ENCODE measurements at regions not wholly inside any gene's neighbourhood (a gene's known extent, or its start where the extent isn't known, plus 50 kb on each side); places are given as distances from the start of the nearest gene placed in this dataset.

DNA sequence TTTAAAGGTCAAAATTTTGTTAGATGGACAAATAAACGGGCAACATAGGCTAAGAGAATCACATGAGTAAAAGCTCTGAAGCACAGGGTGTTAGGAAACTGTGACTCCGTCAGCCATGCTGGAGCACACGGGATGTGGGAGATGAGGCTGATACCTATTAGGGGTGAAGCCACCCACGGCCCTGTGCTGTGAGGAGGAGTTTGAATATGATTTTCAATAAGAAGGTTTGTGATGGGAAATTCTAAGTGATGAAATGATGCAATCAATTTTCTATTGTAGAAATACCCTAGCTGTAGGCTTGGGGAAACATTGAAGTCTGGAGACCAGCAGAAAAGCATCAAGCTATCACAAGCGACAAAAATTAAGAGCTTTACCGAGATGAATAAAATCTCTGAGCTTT, 431.3 kb downstream of the CMPK2 start:
- CTCF ChIA-PET: no interaction called here
- intact Hi-C loops (cut with micrococcal nuclease): no loop called here
- POLR2A ChIA-PET: no interaction called here
- Mint-ChIP-seq H3K4me1 (no peaks in the 10 kb centered on the region), H3K4me3 (no peak overlapping the region), H3K36me3 (ENCODE audit: low read depth) (no peaks in the 10 kb centered on the region), H3K27ac (no peak overlapping the region), H3K9me3 (no peaks in the 10 kb centered on the region), H3K27me3 (no peaks in the 10 kb centered on the region)
- ATAC-seq (ENCODE audit: low read depth) (no peak), DNase-seq (no peak)
- TF ChIP-seq, protein P1, sequence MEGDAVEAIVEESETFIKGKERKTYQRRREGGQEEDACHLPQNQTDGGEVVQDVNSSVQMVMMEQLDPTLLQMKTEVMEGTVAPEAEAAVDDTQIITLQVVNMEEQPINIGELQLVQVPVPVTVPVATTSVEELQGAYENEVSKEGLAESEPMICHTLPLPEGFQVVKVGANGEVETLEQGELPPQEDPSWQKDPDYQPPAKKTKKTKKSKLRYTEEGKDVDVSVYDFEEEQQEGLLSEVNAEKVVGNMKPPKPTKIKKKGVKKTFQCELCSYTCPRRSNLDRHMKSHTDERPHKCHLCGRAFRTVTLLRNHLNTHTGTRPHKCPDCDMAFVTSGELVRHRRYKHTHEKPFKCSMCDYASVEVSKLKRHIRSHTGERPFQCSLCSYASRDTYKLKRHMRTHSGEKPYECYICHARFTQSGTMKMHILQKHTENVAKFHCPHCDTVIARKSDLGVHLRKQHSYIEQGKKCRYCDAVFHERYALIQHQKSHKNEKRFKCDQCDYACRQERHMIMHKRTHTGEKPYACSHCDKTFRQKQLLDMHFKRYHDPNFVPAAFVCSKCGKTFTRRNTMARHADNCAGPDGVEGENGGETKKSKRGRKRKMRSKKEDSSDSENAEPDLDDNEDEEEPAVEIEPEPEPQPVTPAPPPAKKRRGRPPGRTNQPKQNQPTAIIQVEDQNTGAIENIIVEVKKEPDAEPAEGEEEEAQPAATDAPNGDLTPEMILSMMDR (IDR thresholded peaks at IDR 0.05): no peak

- Mint-ChIP-seq H3K36me3 (ENCODE audit: low read depth) (no peaks in the 10 kb centered on the region), H3K4me1 (no peaks in the 10 kb centered on the region), H3K9me3 (no peaks in the 10 kb centered on the region), H3K4me3 (no peak overlapping the region), H3K27ac (no peak overlapping the region), H3K27me3 (no peaks in the 10 kb centered on the region)
- intact Hi-C loops (cut with micrococcal nuclease): no loop called here
- TF ChIP-seq, protein P1 (IDR thresholded peaks at IDR 0.05): no peak
- CTCF ChIA-PET: no interaction called here
- POLR2A ChIA-PET: no interaction called here
- ATAC-seq (ENCODE audit: low read depth): no peak
- no peak for DNase-seq
Measured at GRCh38 chr2:6441800-6442199, 423.9 kb downstream of the CMPK2 start.

DNA sequence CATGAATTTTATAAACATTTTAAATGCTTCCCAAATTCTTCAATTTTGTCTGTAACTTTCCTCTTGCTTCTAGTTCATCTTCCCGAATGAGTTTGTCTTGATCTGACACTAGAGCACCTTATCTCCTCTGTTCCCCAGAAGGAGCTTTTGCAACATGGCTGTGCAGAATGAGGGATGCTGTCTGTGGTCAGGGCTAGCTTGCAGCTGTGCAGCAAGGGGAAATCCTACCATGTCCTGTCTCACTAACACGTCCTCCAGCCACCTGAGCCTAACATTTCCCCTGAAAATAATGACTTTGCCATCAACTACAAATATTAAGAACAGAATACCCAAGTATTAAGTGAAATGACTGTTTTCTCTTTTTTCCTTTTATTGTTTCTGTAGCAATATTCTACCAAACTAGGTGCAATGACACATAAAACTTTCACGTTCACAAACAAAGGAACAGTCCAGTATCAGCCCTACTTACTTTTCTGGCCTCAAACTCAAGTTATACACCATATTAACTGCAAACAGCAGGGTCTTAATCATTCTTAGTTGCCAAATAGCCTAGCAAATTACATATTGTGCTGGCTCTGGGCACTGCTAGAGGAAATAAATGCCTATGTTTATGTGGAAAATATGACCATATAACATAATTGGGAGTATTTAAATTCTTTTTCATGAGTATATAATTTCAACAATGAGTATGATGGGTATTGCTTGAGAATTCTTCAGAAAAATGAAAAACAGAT, 423.3 kb downstream of the CMPK2 start:
- no peak for ATAC-seq (ENCODE audit: low read depth)
- Mint-ChIP-seq H3K27me3 (no peaks in the 10 kb centered on the region), H3K4me3 (no peak overlapping the region), H3K36me3 (ENCODE audit: low read depth) (no peaks in the 10 kb centered on the region), H3K9me3 (no peaks in the 10 kb centered on the region), H3K4me1 (no peaks in the 10 kb centered on the region), H3K27ac (no peak overlapping the region)
- CTCF ChIA-PET: no interaction called here
- POLR2A ChIA-PET: no interaction called here
- TF ChIP-seq, protein P1 (IDR thresholded peaks at IDR 0.05): no peak
- intact Hi-C loops (cut with micrococcal nuclease): no loop called here
- DNase-seq: no peak

DNA sequence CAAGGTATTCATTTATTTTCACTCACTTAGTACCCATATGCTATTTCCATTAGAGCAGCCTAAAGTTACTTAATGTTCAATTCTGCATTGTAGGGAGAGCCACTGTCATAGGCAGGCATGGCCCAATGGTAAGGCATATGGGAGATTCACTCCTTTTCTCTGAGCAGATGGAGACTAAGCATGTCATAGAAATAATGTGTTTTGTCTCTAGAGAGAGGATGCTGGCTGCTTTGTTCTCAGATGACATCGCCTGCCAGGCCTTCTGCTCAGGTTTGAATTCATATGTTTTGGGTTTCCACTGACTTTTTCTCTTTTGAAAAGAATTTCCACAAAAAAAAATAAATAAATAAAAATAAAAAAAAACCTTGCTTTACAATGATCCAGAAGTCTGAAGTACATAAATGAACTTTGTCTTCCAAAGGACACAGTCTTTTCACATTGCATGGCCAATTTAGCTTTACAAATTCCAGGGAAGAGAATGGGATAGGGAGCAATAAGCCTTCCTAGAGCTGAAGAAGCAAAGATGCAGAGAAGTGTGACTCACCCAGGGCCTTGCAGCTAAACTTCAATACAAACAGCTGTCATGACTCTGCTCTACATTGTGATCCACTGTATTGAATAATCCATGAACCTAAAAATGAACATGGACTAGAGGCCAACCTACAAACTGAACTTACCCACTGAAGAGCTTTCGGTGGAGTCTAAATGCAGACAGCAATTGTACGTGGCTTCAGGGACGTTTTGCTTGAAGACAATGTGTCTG, 422.5 kb downstream of the CMPK2 start:
- H3K27me3 Mint-ChIP-seq: no peaks in the 10 kb centered on the region
- ChIA-PET POLR2A (no interaction called here), CTCF (no interaction called here)
- TF ChIP-seq, protein P1 (IDR thresholded peaks at IDR 0.05): no peak
- H3K9me3 Mint-ChIP-seq: no peaks in the 10 kb centered on the region
- H3K4me3 Mint-ChIP-seq: no peak overlapping the region
- no peak overlapping the region for H3K27ac Mint-ChIP-seq
- DNase-seq (no peak), ATAC-seq (ENCODE audit: low read depth) (no peak)
- intact Hi-C loops (cut with micrococcal nuclease): no loop called here
- no peaks in the 10 kb centered on the region for H3K4me1 Mint-ChIP-seq
- H3K36me3 Mint-ChIP-seq (ENCODE audit: low read depth): no peaks in the 10 kb centered on the region

DNA sequence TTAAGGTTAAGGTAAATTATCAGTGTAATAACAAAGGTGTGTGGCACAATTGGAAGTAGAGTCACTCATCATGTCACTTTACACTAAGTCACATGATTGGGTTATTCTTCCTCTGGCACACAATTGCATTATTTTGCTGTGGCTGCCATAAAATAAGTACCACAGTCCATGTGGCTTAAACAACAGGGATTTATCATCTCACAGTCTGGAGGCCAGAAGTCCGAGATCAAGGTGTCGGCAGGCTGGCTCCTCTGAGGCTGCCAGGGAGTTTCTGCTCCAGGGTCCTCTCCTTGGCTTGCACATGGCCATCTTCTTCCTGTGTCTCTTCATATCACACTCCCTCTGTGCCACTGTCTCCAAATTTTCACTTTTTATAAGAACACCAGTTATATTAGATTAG, 421.2 kb downstream of the CMPK2 start:
- intact Hi-C loops (cut with micrococcal nuclease): no loop called here
- ChIA-PET CTCF (no interaction called here), POLR2A (no interaction called here)
- Mint-ChIP-seq H3K4me1 (no peaks in the 10 kb centered on the region), H3K36me3 (ENCODE audit: low read depth) (no peaks in the 10 kb centered on the region), H3K27me3 (no peaks in the 10 kb centered on the region), H3K4me3 (no peak overlapping the region), H3K27ac (no peak overlapping the region), H3K9me3 (no peaks in the 10 kb centered on the region)
- ATAC-seq (ENCODE audit: low read depth) (no peak), DNase-seq (no peak)
- TF ChIP-seq, protein P1 (IDR thresholded peaks at IDR 0.05): no peak

Data from activated B cell treated with CpG ODN at 0.5 μM for 24 hours (primary cell).